K562 (cell line): ENCODE measurements at regions not wholly inside any gene's neighbourhood (a gene's known extent, or its start where the extent isn't known, plus 50 kb on each side); places are given as distances from the start of the nearest gene placed in this dataset.

Experiments used
- ATAC-seq: fragments of 200-7000 bp; cut with Tn5 transposase; 3 replicates; pipeline ENCODE4 v1.9.1; 2020; ENCODE audit warnings: moderate library complexity
- BruUV-seq: library from RNA; stranded (reverse); fragments of 400-500 nt; replicated peaks from 2 replicates; lab custom pipeline; 2021; lab: Mats Ljungman, UMichigan
- CTCF ChIA-PET: fragments of 300-600 bp; formaldehyde crosslinking; extraction: SDS; loops from one replicate; lab custom pipeline; 2021; ENCODE audit warnings: low intra/inter-chr PET ratio; lab: Yijun Ruan, JAX
- POLR2A ChIA-PET: fragments of 300-600, 350-650 bp; sonication (Branson Sonifier 250); formaldehyde crosslinking; extraction: SDS; loops from one replicate; lab custom pipeline; 2021; ENCODE audit warnings: antibody characterized with exemption, inconsistent platforms; lab: Yijun Ruan, JAX
- DNase-seq, 4 experiments: peaks; one replicate each; pipeline versions ENCODE4 v3.0.0 to v3.0.0-alpha.2; 2011 to 2018; ENCODE audit warnings: low spot score in 3 of 4, mixed read lengths in 3 of 4; ENCODE audit errors: extremely low read depth in 1 of 4
- FAIRE-seq: peaks from 2 replicates; lab custom pipeline; 2011; peaks lifted over from hg19 to GRCh38; lab: Jason Lieb, UNC
- H2AFZ ChIP-seq: 2 replicates; pipeline ENCODE4 v1.6.0; 2011; ENCODE audit warnings: low read depth, low read length, control low read depth, inconsistent platforms
- H3K27ac ChIP-seq: fragments of 200-600 bp; 3 replicates; pipeline ENCODE4 v1.8.0; 2011; ENCODE audit warnings: low read depth, mild to moderate bottlenecking, control low read depth, inconsistent platforms, low read length, moderate library complexity, mixed read lengths; ENCODE audit errors: extremely low read depth
- H3K27me3 ChIP-seq, 2 experiments: fragments of 300-600 bp in 1 of 2; 2 replicates in 1 of 2; 3 replicates in 1 of 2; pipeline versions ENCODE4 v1.6.0 to v1.8.0; 2011; ENCODE audit warnings: inconsistent platforms in 2 of 2, low read length in 2 of 2, mild to moderate bottlenecking in 1 of 2, mixed read lengths in 1 of 2, moderate library complexity in 1 of 2; ENCODE audit not compliant: control insufficient read depth in 2 of 2, insufficient read depth in 2 of 2
- H3K36me3 ChIP-seq: fragments of 300-600 bp; 3 replicates; pipeline ENCODE4 v1.8.0; 2011; ENCODE audit warnings: mild to moderate bottlenecking, low read length, inconsistent platforms; ENCODE audit not compliant: control insufficient read depth, insufficient read depth
- H3K4me1 ChIP-seq, 2 experiments: fragments of 200-600 bp in 1 of 2; replicated peaks in 1 of 2; 2 replicates in 1 of 2; 3 replicates in 1 of 2; pipeline versions ENCODE4 v1.5.1 to v1.8.0; 2011; ENCODE audit warnings: inconsistent platforms in 2 of 2, low read length in 2 of 2, mild to moderate bottlenecking in 1 of 2, mixed read lengths in 1 of 2, moderate library complexity in 1 of 2; ENCODE audit not compliant: control insufficient read depth in 2 of 2, insufficient read depth in 2 of 2
- H3K4me2 ChIP-seq: 2 replicates; pipeline ENCODE4 v1.6.1; 2011; ENCODE audit warnings: low read length, control low read depth, inconsistent platforms, mixed read lengths; ENCODE audit not compliant: insufficient read depth
- H3K4me3 ChIP-seq: fragments of 200-600 bp; sonication (generic), shearing (Covaris generic); 2 replicates; pipeline ENCODE4 v1.5.1; 2016; ENCODE audit warnings: control low read depth, inconsistent platforms
- H3K79me2 ChIP-seq: fragments of 200-600 bp; 3 replicates; pipeline ENCODE4 v1.8.0; 2011; ENCODE audit warnings: low read length, inconsistent platforms; ENCODE audit not compliant: control insufficient read depth, insufficient read depth
- H3K9ac ChIP-seq, 2 experiments: 2 replicates each; pipeline versions ENCODE4 v1.6.0 to v1.6.1; 2011; ENCODE audit warnings: low read depth in 2 of 2, low read length in 2 of 2, control low read depth in 1 of 2, inconsistent platforms in 1 of 2, mild to moderate bottlenecking in 1 of 2, mixed read lengths in 1 of 2; ENCODE audit not compliant: insufficient read depth in 1 of 2
- H3K9me1 ChIP-seq: one replicate; pipeline ENCODE4 v1.6.0; 2011; ENCODE audit warnings: inconsistent platforms, mild to moderate bottlenecking, low read length, moderate library complexity; ENCODE audit not compliant: control insufficient read depth, insufficient read depth
- H3K9me3 ChIP-seq: replicated peaks from 2 replicates; pipeline ENCODE4 v1.5.1; 2011; ENCODE audit warnings: low read depth, low read length, inconsistent platforms; ENCODE audit not compliant: control insufficient read depth, insufficient read depth
- H4K20me1 ChIP-seq: replicated peaks from 2 replicates; pipeline ENCODE4 v1.6.1; 2011; ENCODE audit warnings: low read length, inconsistent platforms, mixed read lengths; ENCODE audit not compliant: control insufficient read depth, insufficient read depth
- ATF7 ChIP-seq: fragments of 450-650 bp; IDR thresholded peaks from 2 replicates; pipeline ENCODE4 v1.7.1; 2014; ENCODE audit warnings: mild to moderate bottlenecking, moderate library complexity
- COPS2 ChIP-seq: fragments of 450-650 bp; conservative IDR thresholded peaks from 2 replicates; pipeline ENCODE4 v1.6.1; 2016; ENCODE audit warnings: mild to moderate bottlenecking, moderate library complexity
- ETV6 ChIP-seq, 3 experiments: fragments of 150-350 bp in 1 of 3; sonication (generic) in 1 of 3; formaldehyde crosslinking in 1 of 3; IDR thresholded peaks; 2 replicates each; pipeline versions ENCODE4 v1.6.1 to v1.8.0; 2014 to 2022; ENCODE audit warnings: borderline replicate concordance in 2 of 3, low read depth in 2 of 3, antibody characterized with exemption in 1 of 3, low read length in 1 of 3, mild to moderate bottlenecking in 1 of 3, missing genetic modification reagents in 1 of 3
- GATA2 ChIP-seq: sonication (generic); formaldehyde crosslinking; IDR thresholded peaks from 2 replicates; pipeline ENCODE4 v1.4.0; 2020; ENCODE audit warnings: mild to moderate bottlenecking, missing genetic modification reagents
- HMG20B ChIP-seq: fragments of 250-450 bp; sonication (Bioruptor Pico); IDR thresholded peaks from 2 replicates; pipeline ENCODE4 v1.5.0; 2021; ENCODE audit warnings: mild to moderate bottlenecking
- JUNB ChIP-seq: fragments of 450-650 bp; formaldehyde crosslinking; conservative IDR thresholded peaks from 2 replicates; pipeline ENCODE4 v1.4.0; 2020; ENCODE audit warnings: mild to moderate bottlenecking
- MTA1 ChIP-seq: fragments of 450-650 bp; IDR thresholded peaks from 2 replicates; pipeline ENCODE4 v1.6.1; 2017; ENCODE audit warnings: borderline replicate concordance
- PTRF ChIP-seq: fragments of 450-650 bp; IDR thresholded peaks from 2 replicates; pipeline ENCODE4 v1.6.1; 2016; ENCODE audit warnings: mild to moderate bottlenecking, missing genetic modification characterization, missing compliant biosample characterization
- SIN3B ChIP-seq: fragments of 450-650 bp; IDR thresholded peaks from 2 replicates; pipeline ENCODE4 v1.6.1; 2017; ENCODE audit warnings: low read depth, mild to moderate bottlenecking, moderate library complexity
- ZC3H8 ChIP-seq: fragments of 450-650 bp; IDR thresholded peaks from 2 replicates; pipeline ENCODE4 v1.6.1; 2017
- ZNF263 ChIP-seq: sonication (generic); formaldehyde crosslinking; IDR thresholded peaks from 2 replicates; pipeline ENCODE4 v1.8.0; 2022; ENCODE audit warnings: mild to moderate bottlenecking, missing genetic modification reagents, borderline replicate concordance
- ZNF551 ChIP-seq: fragments of 250-450 bp; sonication (Bioruptor Pico); IDR thresholded peaks from 2 replicates; pipeline ENCODE4 v1.5.0; 2021; ENCODE audit warnings: mild to moderate bottlenecking, moderate library complexity
- WGBS: fragments of 100-300 bp; shearing (Covaris generic); methylation state at CpG from one replicate; pipeline ENCODE4 v1.1.6; 2016; ENCODE audit warnings: low coverage, mixed read lengths; ENCODE audit not compliant: insufficient coverage; ENCODE audit errors: missing lambda C conversion rate; 5-methylcytosine and 5-hydroxymethylcytosine counted together
- in situ Hi-C: fragments of 300-500 bp; cut with MboI; formaldehyde crosslinking; loops from 4 replicates; pipeline ENCODE4 v1.15.0; 2018; ENCODE audit warnings: inconsistent platforms, mixed read lengths
- intact Hi-C: fragments of 100-400 bp; cut with micrococcal nuclease; formaldehyde crosslinking; loops from 2 replicates; pipeline ENCODE4 v1.14.2; 2022
- TF ChIP-seq, protein P1 (sequence below): fragments of 250-450 bp; sonication (Bioruptor Pico); IDR thresholded peaks from 2 replicates; pipeline ENCODE4 v1.4.0; 2020; ENCODE audit warnings: mild to moderate bottlenecking, moderate library complexity
- TF ChIP-seq, protein P2 (sequence below): fragments of 450-650 bp; conservative IDR thresholded peaks from 2 replicates; pipeline ENCODE4 v1.6.1; 2016; ENCODE audit warnings: missing genetic modification characterization, low read depth, mild to moderate bottlenecking, missing compliant biosample characterization, moderate library complexity
- TF ChIP-seq, protein P3 (sequence below): fragments of 250-450 bp; sonication (Bioruptor Pico); IDR thresholded peaks from 2 replicates; pipeline ENCODE4 v1.5.0; 2021
- TF ChIP-seq, protein P4 (sequence below): IDR thresholded peaks from 2 replicates; pipeline ENCODE4 v1.6.1; 2014; ENCODE audit warnings: antibody characterized with exemption

DNA sequence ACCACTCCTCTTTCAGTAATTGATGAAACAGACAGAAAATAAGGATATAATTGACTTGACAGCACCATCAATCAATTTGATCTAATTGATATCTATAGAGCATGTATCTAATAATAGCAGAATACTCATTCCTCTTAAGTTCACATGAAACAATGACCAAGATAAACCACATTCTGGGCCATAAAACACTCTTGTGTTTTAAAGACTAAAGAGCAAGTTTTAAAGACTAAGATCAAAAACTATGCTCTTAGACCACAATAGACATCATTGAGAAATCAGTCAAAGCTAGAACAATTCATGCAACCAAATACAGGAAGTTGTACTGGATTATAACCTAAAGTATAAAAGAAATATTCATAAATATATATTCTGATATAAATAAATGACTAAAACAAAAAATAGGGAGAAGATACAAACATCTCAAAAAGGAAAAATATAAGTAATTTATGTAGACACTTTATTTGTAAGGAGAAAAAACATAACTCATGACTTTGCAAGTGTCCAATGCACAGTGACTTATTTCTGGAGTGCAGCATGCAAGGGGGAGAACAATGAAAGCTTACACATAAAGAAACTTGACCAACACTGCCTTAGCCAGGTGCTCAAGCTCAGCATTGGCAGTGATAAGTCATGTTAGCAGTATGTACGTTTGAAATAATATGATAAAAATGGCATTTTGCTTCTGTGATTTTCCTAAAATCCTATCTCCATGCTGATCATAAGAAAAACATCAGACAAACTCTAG lies 312.7 kb upstream of the IGFBP3 start:
- ChIA-PET CTCF (no interaction called here), POLR2A (no interaction called here)
- no TSS peak for BruUV-seq
- no peaks in the 10 kb centered on the region for H3K4me1 ChIP-seq
- in situ Hi-C loops (no loop called here), intact Hi-C loops (no loop called here)
- H3K9me3 ChIP-seq, result no peaks in the 10 kb centered on the region; the same call in 1 of the 2 replicates
- H3K27me3 ChIP-seq, result no peaks in the 10 kb centered on the region
- no peak for DNase-seq
- no peak for FAIRE-seq
- H3K27ac ChIP-seq, result no peak overlapping the region
- H3K9me1 ChIP-seq, result no peaks in the 10 kb centered on the region
- H3K9ac ChIP-seq, result no peak overlapping the region
- H4K20me1 ChIP-seq, result no peaks in the 10 kb centered on the region
- no peak overlapping the region for H2AFZ ChIP-seq
- no peak overlapping the region for H3K4me2 ChIP-seq
- ATAC-seq, result no peak
- 0% methylated on average over 1 of the region's 1 CpG for WGBS
- no peaks in the 10 kb centered on the region for H3K79me2 ChIP-seq
- H3K4me3 ChIP-seq, result no peak overlapping the region
- no peaks in the 10 kb centered on the region for H3K36me3 ChIP-seq
- no peak for TF ChIP-seq ZNF263
- TF ChIP-seq ZNF551 (CRISPR knock-in tag), result no peak
- no peak for TF ChIP-seq HMG20B
- TF ChIP-seq, protein P1, sequence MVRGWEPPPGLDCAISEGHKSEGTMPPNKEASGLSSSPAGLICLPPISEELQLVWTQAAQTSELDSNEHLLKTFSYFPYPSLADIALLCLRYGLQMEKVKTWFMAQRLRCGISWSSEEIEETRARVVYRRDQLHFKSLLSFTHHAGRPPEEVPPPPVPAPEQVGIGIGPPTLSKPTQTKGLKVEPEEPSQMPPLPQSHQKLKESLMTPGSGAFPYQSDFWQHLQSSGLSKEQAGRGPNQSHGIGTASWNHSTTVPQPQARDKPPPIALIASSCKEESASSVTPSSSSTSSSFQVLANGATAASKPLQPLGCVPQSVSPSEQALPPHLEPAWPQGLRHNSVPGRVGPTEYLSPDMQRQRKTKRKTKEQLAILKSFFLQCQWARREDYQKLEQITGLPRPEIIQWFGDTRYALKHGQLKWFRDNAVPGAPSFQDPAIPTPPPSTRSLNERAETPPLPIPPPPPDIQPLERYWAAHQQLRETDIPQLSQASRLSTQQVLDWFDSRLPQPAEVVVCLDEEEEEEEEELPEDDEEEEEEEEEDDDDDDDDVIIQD, result no peak
- TF ChIP-seq, protein P2, sequence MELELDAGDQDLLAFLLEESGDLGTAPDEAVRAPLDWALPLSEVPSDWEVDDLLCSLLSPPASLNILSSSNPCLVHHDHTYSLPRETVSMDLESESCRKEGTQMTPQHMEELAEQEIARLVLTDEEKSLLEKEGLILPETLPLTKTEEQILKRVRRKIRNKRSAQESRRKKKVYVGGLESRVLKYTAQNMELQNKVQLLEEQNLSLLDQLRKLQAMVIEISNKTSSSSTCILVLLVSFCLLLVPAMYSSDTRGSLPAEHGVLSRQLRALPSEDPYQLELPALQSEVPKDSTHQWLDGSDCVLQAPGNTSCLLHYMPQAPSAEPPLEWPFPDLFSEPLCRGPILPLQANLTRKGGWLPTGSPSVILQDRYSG (tag), result no peak
- TF ChIP-seq, protein P3, sequence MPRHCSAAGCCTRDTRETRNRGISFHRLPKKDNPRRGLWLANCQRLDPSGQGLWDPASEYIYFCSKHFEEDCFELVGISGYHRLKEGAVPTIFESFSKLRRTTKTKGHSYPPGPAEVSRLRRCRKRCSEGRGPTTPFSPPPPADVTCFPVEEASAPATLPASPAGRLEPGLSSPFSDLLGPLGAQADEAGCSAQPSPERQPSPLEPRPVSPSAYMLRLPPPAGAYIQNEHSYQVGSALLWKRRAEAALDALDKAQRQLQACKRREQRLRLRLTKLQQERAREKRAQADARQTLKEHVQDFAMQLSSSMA (CRISPR knock-in tag), result no peak
- TF ChIP-seq ATF7, result no peak
- no peak for TF ChIP-seq JUNB
- TF ChIP-seq PTRF (tag), result no peak
- no peak for TF ChIP-seq MTA1
- TF ChIP-seq ZC3H8, result no peak
- no peak for TF ChIP-seq ETV6 (IDR thresholded peaks at IDR 0.05; ENCODE audit: borderline replicate concordance in 1 of 2, low read depth in 2 of 2, low read length in 1 of 2)
- TF ChIP-seq ETV6 (CRISPR knock-in tag; IDR thresholded peaks at IDR 0.05; ENCODE audit: borderline replicate concordance), result no peak
- TF ChIP-seq GATA2 (CRISPR knock-in tag), result no peak
- no peak for TF ChIP-seq COPS2
- TF ChIP-seq SIN3B, result no peak
- TF ChIP-seq, protein P4, sequence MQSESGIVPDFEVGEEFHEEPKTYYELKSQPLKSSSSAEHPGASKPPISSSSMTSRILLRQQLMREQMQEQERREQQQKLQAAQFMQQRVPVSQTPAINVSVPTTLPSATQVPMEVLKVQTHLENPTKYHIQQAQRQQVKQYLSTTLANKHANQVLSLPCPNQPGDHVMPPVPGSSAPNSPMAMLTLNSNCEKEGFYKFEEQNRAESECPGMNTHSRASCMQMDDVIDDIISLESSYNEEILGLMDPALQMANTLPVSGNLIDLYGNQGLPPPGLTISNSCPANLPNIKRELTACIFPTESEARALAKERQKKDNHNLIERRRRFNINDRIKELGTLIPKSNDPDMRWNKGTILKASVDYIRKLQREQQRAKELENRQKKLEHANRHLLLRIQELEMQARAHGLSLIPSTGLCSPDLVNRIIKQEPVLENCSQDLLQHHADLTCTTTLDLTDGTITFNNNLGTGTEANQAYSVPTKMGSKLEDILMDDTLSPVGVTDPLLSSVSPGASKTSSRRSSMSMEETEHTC, result no peak
